Heart left ventricle (tissue), 16 donors: ENCODE measurements at regions not wholly inside any gene's neighbourhood (a gene's known extent, or its start where the extent isn't known, plus 50 kb on each side); places are given as distances from the start of the nearest gene placed in this dataset.

Experiments
- ATAC-seq, 4 donors: fragments of 200-7000 bp; cut with Tn5 transposase; one replicate each; pipeline ENCODE4 v1.9.1; 2020 to 2022; ENCODE audit warnings: moderate library complexity in 4 of 4, mild to moderate bottlenecking in 3 of 4, moderate number of reproducible peaks in 1 of 4
- DNase-seq, 5 donors: peaks; one replicate each; pipeline ENCODE4 v3.0.0-alpha.2; 2020
- H3K27ac ChIP-seq, 12 donors: fragments of 200-600 bp; sonication (generic) in 4 of 12; one replicate each; pipeline versions ENCODE4 v1.5.0 to v1.8.0; 2016 to 2022; ENCODE audit warnings: mild to moderate bottlenecking in 2 of 12
- H3K27me3 ChIP-seq, 9 donors: fragments of 200-600 bp; sonication (generic) in 2 of 9; one replicate each; pipeline versions ENCODE4 v1.5.1 to v1.8.0; 2016 to 2022; ENCODE audit warnings: mild to moderate bottlenecking in 3 of 9
- H3K36me3 ChIP-seq, 9 donors: fragments of 200-600 bp; sonication (generic) in 2 of 9; one replicate each; pipeline versions ENCODE4 v1.5.0 to v1.8.0; 2018 to 2022; ENCODE audit warnings: mild to moderate bottlenecking in 2 of 9
- H3K4me1 ChIP-seq, 12 donors: fragments of 200-600 bp; sonication (generic) in 4 of 12; one replicate each; pipeline versions ENCODE4 v1.5.0 to v1.8.0; 2016 to 2022; ENCODE audit warnings: mild to moderate bottlenecking in 3 of 12
- H3K4me3 ChIP-seq, 12 donors: fragments of 200-600 bp; sonication (generic) in 4 of 12; one replicate each; pipeline versions ENCODE4 v1.5.0 to v1.8.0; 2017 to 2022; ENCODE audit warnings: mild to moderate bottlenecking in 9 of 12, moderate library complexity in 4 of 12
- H3K9me3 ChIP-seq, 12 donors: fragments of 200-600 bp; sonication (generic) in 4 of 12; one replicate each; pipeline versions ENCODE4 v1.5.0 to v1.8.0; 2016 to 2022; ENCODE audit warnings: mild to moderate bottlenecking in 1 of 12
- POLR2A ChIP-seq, 2 donors: fragments of 450-650 bp; IDR thresholded peaks; one replicate each; pipeline ENCODE4 v1.6.1; 2017; ENCODE audit warnings: antibody characterized with exemption in 2 of 2, mild to moderate bottlenecking in 2 of 2, moderate library complexity in 2 of 2
- whole genome bisulfite sequencing, 4 donors: extraction: QIAGEN DNeasy Blood & Tissue Kit in 2 of 4; methylation state at CpG; one replicate each; pipeline versions ENCODE4 v1.1.5 to v1.1.7; 2013 to 2018; 5-methylcytosine and 5-hydroxymethylcytosine counted together
- intact Hi-C, 10 donors: fragments of 100-400 bp; cut with DNase I; formaldehyde crosslinking; loops; one replicate each; pipeline versions ENCODE4 v1.11.1 to v1.14.2; 2022
- TF ChIP-seq, protein P1 (sequence below), 12 donors: fragments of 200-600 bp; sonication (generic) in 4 of 12; IDR thresholded peaks; one replicate each; pipeline versions ENCODE4 v1.5.0 to v1.8.0; 2018 to 2022; ENCODE audit warnings: antibody characterized with exemption in 12 of 12, mild to moderate bottlenecking in 5 of 12
- donor health status: ischemic (EF 13 %, LVEDD 7.1; RV severe dilation, severe dysfunction).
- donor health status: healthy with polysubstance abuse.
- donor health status: DM: no; HTN: yes; CAD: no.
- donor health status: DM: no; HTN: no; CAD: no.
- donor health status: ischemic (EF 25% LVEDD 6.9; RV normal size, moderate dysfunction).
- donor health status: ischemic (EF 25% LVEDD 5.7; RV mildly dilated, moderate dysfunction).
- donor health status: healthy.
- donor health status: DM: yes; HTN: yes; CAD: no.
- donor health status: ischemic (EF 35%, LVEDD 5.7; RV mildly dilated, moderate dysfunction).
- donor health status: nonischemic (EF 11% LVEDD 7.7; RV severe dilation, severe dysfunction).
- donor health status: DM: yes; HTN: yes; CAD: no.
- donor health status: PGD.
- donor health status: ischemic (EF 29% LVEDD 5.4; RV normal size, mild dysfunction).
- donor health status: nonischemic (EF 23%, LVEDD 6.1; RV moderate dilation, normal function).

DNA sequence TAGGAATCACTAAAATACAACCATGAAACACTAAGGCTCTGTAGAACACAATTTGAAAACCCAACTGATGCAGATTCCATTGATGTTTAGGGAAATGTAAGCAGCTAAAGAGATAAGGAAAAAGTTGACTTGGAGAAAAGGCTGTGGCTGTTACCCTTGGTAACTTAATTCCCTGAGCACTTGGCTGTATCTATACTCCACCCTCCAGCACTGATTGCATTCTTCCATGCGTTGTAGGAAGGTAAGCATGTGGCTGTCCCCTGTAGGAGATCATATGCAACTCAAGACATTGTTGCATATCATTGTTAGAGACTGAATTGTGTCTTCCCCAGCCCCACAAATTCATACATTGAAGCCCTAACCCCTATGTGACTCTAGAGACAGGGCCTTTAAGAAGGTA, 184.5 kb downstream of the CEMIP2 start:
- intact Hi-C loops = loop anchor here in 1 of 10 donors (10.0 kb wide), 1 partner anchor 59 kb away; no protein-coding TSS in a partner anchor

DNA sequence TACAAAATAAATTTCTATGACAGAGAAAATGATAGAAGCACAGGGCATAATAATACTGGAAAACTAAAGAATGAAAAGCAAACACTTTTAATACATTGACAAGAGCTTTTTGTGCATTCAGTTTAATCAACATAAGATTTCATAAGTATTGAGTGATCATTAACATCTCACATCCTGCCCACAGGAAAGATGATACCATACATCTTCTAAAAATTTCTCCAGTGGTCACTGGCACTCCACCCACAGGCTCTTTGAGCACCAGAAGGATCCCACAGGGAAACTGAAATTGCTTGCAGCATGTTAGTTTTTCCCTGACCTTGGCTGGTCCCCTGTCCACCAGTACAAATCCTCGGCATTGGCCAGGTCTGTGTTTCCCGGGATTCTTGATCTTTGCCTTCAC, 186.0 kb downstream of the CEMIP2 start:
- Histone ChIP-seq H3K27ac (no peak overlapping the region), H3K9me3 (no peaks in the 10 kb centered on the region), H3K4me3 (no peak overlapping the region), H3K27me3 (no peaks in the 10 kb centered on the region), H3K36me3 (no peaks in the 10 kb centered on the region), H3K4me1 (no peaks in the 10 kb centered on the region)
- ATAC-seq (no peak), DNase-seq (no peak)
- intact Hi-C loops = loop anchor here in 1 of 10 donors (10.0 kb wide), 1 partner anchor 58 kb away; no protein-coding TSS in a partner anchor
- TF ChIP-seq, protein P1, sequence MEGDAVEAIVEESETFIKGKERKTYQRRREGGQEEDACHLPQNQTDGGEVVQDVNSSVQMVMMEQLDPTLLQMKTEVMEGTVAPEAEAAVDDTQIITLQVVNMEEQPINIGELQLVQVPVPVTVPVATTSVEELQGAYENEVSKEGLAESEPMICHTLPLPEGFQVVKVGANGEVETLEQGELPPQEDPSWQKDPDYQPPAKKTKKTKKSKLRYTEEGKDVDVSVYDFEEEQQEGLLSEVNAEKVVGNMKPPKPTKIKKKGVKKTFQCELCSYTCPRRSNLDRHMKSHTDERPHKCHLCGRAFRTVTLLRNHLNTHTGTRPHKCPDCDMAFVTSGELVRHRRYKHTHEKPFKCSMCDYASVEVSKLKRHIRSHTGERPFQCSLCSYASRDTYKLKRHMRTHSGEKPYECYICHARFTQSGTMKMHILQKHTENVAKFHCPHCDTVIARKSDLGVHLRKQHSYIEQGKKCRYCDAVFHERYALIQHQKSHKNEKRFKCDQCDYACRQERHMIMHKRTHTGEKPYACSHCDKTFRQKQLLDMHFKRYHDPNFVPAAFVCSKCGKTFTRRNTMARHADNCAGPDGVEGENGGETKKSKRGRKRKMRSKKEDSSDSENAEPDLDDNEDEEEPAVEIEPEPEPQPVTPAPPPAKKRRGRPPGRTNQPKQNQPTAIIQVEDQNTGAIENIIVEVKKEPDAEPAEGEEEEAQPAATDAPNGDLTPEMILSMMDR (IDR thresholded peaks at IDR 0.05) = no peak
- no peak for TF ChIP-seq POLR2A (IDR thresholded peaks at IDR 0.05)
- WGBS, 4 donors = 57 to 70% (median 62%) methylated on average over 2 of the region's 2 CpGs

More for the DNA sequence above, 184.5 kb downstream of the CEMIP2 start:
- Histone ChIP-seq H3K4me3 (no peak overlapping the region), H3K27ac (no peak overlapping the region), H3K36me3 (no peaks in the 10 kb centered on the region), H3K9me3 (no peaks in the 10 kb centered on the region), H3K4me1 (no peaks in the 10 kb centered on the region), H3K27me3 (no peaks in the 10 kb centered on the region)
- 27 to 40% (median 29%) methylated on average over 1 of the region's 1 CpG for WGBS, 4 donors
- no peak for DNase-seq
- no peak for TF ChIP-seq POLR2A (IDR thresholded peaks at IDR 0.05)
- TF ChIP-seq, protein P1 (IDR thresholded peaks at IDR 0.05) = no peak
- no peak for ATAC-seq

DNA sequence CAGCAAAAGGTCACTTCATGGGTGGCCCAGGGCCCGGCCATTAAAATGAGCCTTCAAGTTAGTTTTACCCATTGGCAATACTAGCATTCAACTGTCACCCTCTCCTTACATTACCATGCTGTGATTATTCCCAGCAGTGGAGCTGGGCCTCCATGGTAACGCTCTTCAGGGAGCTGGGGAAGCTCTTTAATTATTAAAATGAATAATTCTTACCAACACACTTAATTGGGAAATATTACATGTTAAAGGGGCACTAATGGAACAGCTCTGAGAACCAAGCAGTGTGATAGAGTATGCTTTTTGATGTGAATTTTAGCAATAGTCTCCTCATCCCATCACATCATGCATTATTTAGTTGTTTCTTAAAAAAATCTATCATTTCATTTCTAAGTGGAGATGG, 187.2 kb downstream of the CEMIP2 start:
- no peaks in the 10 kb centered on the region for H3K36me3 ChIP-seq
- 88 to 95% (median 92%) methylated on average over 2 of the region's 2 CpGs for WGBS, 4 donors
- no peak overlapping the region for H3K4me3 ChIP-seq
- intact Hi-C loops = loop anchor here in 1 of 10 donors (10.0 kb wide), 1 partner anchor 56 kb away; no protein-coding TSS in a partner anchor
- no peak overlapping the region for H3K27ac ChIP-seq
- no peaks in the 10 kb centered on the region for H3K4me1 ChIP-seq
- no peak for TF ChIP-seq POLR2A (IDR thresholded peaks at IDR 0.05)
- TF ChIP-seq, protein P1 (IDR thresholded peaks at IDR 0.05) = no peak
- no peak for DNase-seq
- ATAC-seq = no peak
- H3K27me3 ChIP-seq = no peaks in the 10 kb centered on the region
- H3K9me3 ChIP-seq = no peaks in the 10 kb centered on the region

DNA sequence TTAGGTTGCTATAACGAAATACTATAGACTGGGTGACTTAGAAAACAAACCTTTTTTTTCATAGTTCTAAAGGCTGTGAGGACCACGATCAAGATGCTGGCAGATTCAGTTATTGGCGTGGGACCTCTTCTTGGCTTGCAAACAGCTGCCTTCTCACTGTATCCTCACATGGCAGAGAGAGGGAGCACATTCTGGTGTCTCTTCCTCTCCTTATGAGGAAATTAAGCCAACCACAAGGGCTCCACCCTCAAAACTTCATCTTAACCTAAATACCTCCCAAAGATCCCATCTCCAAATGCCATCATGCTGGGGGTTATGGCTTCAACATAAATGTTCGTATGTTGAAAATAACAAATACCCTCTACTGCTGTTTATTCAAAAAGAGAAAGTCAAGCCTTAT, 197.1 kb downstream of the CEMIP2 start:
- DNase-seq (no peak), ATAC-seq (no peak)
- Histone ChIP-seq H3K4me3 (no peak overlapping the region), H3K4me1 (no peaks in the 10 kb centered on the region), H3K36me3 (no peaks in the 10 kb centered on the region), H3K9me3 (no peaks in the 10 kb centered on the region), H3K27ac (no peak overlapping the region), H3K27me3 (no peaks in the 10 kb centered on the region)
- 80 to 89% (median 86%) methylated on average over 4 of the region's 4 CpGs for WGBS, 4 donors
- TF ChIP-seq, protein P1 (IDR thresholded peaks at IDR 0.05) = no peak
- no peak for TF ChIP-seq POLR2A (IDR thresholded peaks at IDR 0.05)
- intact Hi-C loops = no loop called here
